NCI-H226 (cell line): ENCODE measurements at regions not wholly inside any gene's neighbourhood (a gene's known extent, or its start where the extent isn't known, plus 50 kb on each side); places are given as distances from the start of the nearest gene placed in this dataset.
"Not testable (repeated sequence)": the region's sequence is repeated elsewhere in the genome, so short reads cannot be mapped to it uniquely, and the experiment has no call there.

ENCODE experiments used
- DNase-seq: peaks from one replicate; pipeline ENCODE4 v3.0.0-alpha.2; 2015

DNA sequence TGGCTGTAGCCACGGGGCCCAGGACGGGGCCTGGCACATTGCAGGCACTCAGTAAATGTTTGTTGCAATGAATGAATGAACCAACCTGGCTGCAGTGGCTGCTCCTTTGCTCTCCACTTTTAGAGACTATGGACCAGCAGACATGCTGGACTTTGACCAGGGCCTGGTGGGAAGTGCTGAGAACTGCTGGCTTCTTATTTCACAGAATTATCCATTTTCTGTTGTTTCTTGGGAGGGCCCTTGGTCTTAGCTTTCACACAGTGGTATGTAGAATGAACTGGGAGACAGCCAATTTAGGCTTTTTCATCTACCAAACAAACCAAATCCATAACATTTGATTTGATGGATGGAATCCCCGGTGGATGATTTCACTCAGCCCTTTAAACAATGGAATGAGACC lies 78.0 kb upstream of the LHFPL2 start:
- DNase-seq = no peak

GRCh38 chr5:78726003-78726402 lies 77.4 kb upstream of the LHFPL2 start:
- DNase-seq = no peak

DNA sequence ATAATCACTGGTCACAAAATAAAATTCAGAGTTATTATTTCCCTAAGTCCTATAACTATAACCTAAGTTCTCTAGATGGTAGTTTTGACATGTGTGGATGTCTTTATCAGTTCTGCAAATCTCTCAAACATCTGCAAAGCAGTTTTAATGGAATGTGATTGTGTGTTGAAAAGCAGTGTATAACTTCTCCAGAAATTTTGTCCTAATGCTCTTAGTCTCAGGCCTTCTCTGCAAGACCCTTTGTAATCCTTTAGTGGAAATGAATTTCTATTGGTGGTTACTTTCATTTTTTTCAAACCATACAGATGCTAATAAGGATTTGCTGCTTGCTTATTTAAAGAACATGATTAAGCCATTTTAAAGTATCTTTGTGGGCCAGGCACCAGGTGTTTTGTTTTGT lies 75.5 kb upstream of the LHFPL2 start:
- DNase-seq = no peak

DNA sequence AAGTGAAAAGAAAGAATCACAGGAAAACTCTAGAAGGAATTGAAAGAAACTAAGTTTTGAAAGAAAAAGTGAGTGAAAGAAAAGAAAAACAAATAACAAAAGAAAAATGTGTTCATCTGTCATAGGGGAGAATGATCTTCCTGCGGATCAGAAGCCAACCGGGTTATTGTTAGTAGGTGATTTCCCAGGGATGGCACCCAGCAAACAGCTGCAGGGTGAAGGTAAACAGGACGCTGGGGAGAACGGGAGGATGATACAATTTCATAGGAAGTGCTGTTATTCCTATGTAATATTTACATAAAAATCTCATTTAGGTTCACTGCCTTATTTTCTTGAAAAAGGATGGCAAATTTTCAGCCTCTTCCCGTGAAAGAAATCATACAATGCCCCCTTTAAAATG lies 72.4 kb upstream of the LHFPL2 start:
- no peak for DNase-seq

DNA sequence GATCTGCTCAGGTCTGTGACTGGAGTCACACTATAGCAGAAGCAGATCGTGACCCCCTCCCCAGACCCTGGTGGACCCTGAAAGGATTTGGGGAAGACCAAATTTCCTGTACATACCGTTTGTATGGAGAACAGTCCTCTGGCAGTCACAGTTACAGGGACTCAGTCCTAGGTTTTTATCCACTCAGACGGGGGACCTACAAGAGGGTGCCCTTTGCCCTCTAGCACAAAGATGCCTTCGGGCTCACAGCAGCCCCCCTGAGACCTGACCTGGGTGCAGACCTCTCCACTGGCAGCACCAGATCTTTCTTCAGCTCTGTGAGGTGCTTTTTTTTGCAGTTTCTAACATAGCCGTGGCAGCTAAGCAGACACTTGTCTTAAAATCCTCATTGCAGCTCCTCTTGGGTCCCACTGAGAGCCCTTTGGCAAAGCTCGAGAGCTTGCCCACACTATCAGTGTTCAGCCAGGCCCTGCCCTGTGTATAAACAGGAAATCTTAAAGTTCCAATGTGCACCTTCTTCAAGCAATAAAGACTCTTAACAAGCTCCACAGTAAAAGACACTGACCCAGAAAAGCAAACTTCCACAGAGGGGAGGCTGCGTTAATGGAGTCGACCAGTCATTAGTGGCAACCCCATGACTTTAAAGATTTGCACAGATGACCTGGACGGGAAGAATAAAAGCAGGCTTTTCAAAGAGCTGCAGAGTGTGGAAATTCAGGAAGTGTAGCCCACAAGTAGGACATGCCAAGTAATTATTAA lies 71.8 kb upstream of the LHFPL2 start:
- DNase-seq = no peak

- DNase-seq = no peak
Observed at GRCh38 chr5:78719504-78720219, 71.1 kb upstream of the LHFPL2 start.

DNA sequence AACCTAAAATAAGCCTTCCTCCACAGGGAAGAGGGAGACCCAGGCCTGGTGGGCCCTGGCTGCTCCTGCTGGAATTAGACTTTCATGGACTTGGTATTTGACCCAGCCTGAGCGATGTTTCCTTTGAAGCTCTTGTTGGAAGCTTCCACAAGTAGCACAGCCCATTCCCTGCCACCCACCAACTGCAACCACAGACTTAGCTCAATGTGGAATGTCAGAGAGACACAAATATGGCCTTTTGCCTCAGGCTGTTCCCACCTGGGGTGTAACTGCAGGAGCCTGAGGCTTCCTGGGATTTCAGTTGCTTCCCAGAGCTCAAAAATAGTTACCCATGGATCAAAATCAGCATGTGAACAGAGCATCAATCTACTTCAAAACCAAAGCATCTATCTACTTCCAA lies 70.3 kb upstream of the LHFPL2 start:
- DNase-seq = no peak

GRCh38 chr5:78717674-78718584 lies 69.4 kb upstream of the LHFPL2 start:
- no peak for DNase-seq

- DNase-seq = no peak
Observed at GRCh38 chr5:78716206-78716605, 67.6 kb upstream of the LHFPL2 start.

DNA sequence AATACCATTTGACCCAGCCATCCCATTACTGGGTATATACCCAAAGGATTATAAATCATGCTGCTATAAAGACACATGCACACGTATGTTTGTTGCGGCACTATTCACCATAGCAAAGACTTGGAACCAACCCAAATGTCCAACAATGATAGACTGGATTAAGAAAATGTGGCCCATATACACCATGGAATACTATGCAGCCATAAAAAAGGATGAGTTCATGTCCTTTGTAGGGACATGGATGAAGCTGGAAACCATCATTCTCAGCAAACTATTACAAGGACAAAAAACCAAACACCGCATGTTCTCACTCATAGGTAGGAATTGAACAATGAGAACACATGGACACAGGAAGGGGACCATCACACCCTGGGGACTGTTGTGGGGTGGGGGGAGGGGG lies 66.8 kb upstream of the LHFPL2 start:
- not testable (repeated sequence) for DNase-seq

- not testable (repeated sequence) for DNase-seq
Observed at GRCh38 chr5:78711670-78712069, 63.1 kb upstream of the LHFPL2 start.

DNA sequence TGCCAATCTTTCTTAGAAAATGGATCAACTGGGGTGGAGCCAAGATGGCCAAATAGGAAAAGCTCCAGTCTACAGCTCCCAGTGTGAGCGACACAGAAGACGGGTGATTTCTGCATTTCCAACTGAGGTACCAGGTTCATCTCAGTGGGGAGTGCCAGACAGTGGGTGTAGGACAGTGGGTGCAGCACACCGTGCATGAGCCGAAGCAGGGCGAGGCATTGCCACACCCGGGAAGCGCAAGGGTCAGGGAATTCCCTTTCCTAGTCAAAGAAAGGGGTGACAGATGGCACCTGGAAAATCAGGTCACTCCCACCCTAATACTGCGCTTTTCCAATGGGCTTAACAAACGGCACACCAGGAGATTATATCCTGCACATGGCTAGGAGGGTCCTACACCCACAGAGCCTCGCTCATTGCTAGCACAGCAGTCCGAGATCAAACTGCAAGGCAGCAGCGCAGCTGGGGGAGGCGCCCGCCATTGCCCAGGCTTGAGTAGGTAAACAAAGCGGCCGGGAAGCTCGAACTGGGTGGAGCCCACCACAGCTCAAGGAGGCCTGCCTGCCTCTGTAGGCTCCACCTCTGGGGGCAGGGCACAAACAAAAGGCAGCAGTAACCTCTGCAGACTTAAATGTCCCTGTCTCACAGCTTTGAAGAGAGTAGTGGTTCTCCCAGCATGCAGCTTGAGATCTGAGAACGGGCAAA lies 61.3 kb upstream of the LHFPL2 start:
- DNase-seq = not testable (repeated sequence)

GRCh38 chr5:78706825-78707224 lies 58.3 kb upstream of the LHFPL2 start:
- peak; percentile 62 for DNase-seq

GRCh38 chr5:78706381-78706780 lies 57.8 kb upstream of the LHFPL2 start:
- peak; percentile 48 for DNase-seq

DNA sequence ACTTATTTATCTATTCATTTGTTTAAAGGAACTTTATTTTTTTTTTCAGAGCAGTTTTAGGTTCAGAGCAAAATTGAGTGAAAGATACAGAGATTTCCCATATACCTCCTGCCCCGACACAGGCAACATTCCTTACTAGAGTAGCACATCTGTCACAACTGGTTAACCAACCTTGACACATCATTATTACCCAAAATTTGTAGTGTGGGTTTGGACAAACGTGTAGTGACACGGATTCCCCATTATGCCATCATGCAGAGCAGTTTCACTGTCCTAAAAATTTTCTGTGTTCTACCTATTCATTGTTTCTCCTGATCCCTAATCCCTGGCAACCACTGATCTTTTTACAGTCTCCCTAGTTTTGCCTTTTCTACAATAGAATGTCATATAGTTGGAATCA lies 57.3 kb upstream of the LHFPL2 start:
- DNase-seq = no peak

DNA sequence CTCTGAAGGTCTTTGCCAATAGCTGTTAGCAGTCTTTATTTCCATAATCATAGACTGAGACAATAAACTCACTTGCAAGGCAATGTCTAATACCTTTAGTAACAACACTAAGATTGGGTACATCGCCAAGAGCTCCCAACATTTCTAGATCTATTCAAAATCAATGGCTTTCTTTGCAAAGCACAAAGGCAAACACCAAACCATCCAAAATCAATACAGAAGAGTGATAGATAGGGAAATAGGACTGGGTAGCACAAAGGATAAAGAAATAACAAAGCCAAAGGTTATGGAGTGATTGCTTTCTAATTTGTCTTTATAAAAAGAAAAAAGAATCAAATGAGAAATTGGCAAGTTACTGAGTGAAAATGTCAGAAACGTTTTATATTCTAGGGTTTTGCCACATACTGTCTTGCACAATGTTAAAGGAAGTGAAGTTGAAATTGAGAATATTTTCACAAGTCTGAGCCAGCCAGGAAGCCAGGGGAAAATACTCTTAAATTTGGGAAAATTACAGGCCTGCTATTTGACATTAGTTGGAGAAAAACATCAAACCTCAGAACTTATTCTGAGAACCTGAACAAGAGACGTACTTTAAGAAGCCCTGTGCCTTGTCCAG lies 53.3 kb upstream of the LHFPL2 start:
- no peak for DNase-seq

GRCh38 chr5:78699552-78700153 lies 51.1 kb upstream of the LHFPL2 start:
- peak; percentile 98 for DNase-seq

- DNase-seq = peak; percentile 16
Observed at GRCh38 chr5:78698191-78698791, 49.7 kb upstream of the LHFPL2 start.
